HUES6 (cell line): ENCODE measurements at regions not wholly inside any gene's neighbourhood (a gene's known extent, or its start where the extent isn't known, plus 50 kb on each side); places are given as distances from the start of the nearest gene placed in this dataset.
"Not testable (repeated sequence)": the region's sequence is repeated elsewhere in the genome, so short reads cannot be mapped to it uniquely, and the experiment has no call there.

Experiments used
- H3K27ac ChIP-seq: 2 replicates; pipeline ENCODE4 v1.7.0; 2013; ENCODE audit warnings: low read depth, mild to moderate bottlenecking, low read length, inconsistent platforms
- H3K27me3 ChIP-seq: 2 replicates; pipeline ENCODE4 v1.6.1; 2013; ENCODE audit warnings: low read length; ENCODE audit not compliant: control insufficient read depth, insufficient read depth
- H3K36me3 ChIP-seq: 2 replicates; pipeline ENCODE4 v1.6.1; 2013; ENCODE audit warnings: low read length; ENCODE audit not compliant: control insufficient read depth, insufficient read depth
- H3K4me1 ChIP-seq: 2 replicates; pipeline ENCODE4 v1.6.1; 2013; ENCODE audit warnings: low read length; ENCODE audit not compliant: control insufficient read depth, insufficient read depth
- H3K4me3 ChIP-seq: 2 replicates; pipeline ENCODE4 v1.5.1; 2013; ENCODE audit warnings: low read depth, low read length
- H3K9ac ChIP-seq: one replicate; pipeline ENCODE4 v1.6.1; 2013; ENCODE audit warnings: mild to moderate bottlenecking, low read length
- H3K9me3 ChIP-seq: 2 replicates; pipeline ENCODE4 v1.6.1; 2013; ENCODE audit warnings: low read depth, low read length; ENCODE audit not compliant: control insufficient read depth, insufficient read depth

GRCh38 chr9:13814647-13815400 lies 499.1 kb downstream of the NFIB start:
- Histone ChIP-seq H3K9ac (no peak overlapping the region), H3K36me3 (no peaks in the 10 kb centered on the region), H3K27me3 (no peaks in the 10 kb centered on the region), H3K4me1 (no peaks in the 10 kb centered on the region), H3K4me3 (no peak overlapping the region), H3K9me3 (0 out of 2 replicates have a peak, but pooled peaks cover 6% of the 10 kb centered on the region), H3K27ac (no peak overlapping the region)

GRCh38 chr9:13811876-13812275 lies 502.1 kb downstream of the NFIB start:
- H3K27ac ChIP-seq = no peak overlapping the region
- no peak overlapping the region for H3K9ac ChIP-seq
- H3K36me3 ChIP-seq = no peaks in the 10 kb centered on the region
- H3K27me3 ChIP-seq = no peaks in the 10 kb centered on the region
- no peaks in the 10 kb centered on the region for H3K4me1 ChIP-seq
- H3K4me3 ChIP-seq = no peak overlapping the region
- H3K9me3 ChIP-seq = no peaks in the 10 kb centered on the region

- Histone ChIP-seq H3K27ac (no peak overlapping the region), H3K9ac (no peak overlapping the region), H3K36me3 (no peaks in the 10 kb centered on the region), H3K9me3 (no peaks in the 10 kb centered on the region), H3K4me1 (no peaks in the 10 kb centered on the region), H3K4me3 (no peak overlapping the region), H3K27me3 (no peaks in the 10 kb centered on the region)
Observed at GRCh38 chr9:13810510-13810909, 503.4 kb downstream of the NFIB start.

- H3K27ac ChIP-seq = no peak overlapping the region
- H3K9me3 ChIP-seq = no peaks in the 10 kb centered on the region
- H3K36me3 ChIP-seq = no peaks in the 10 kb centered on the region
- H3K4me1 ChIP-seq = no peaks in the 10 kb centered on the region
- no peak overlapping the region for H3K9ac ChIP-seq
- H3K4me3 ChIP-seq = no peak overlapping the region
- H3K27me3 ChIP-seq = no peaks in the 10 kb centered on the region
Observed at GRCh38 chr9:13809401-13809800, 504.5 kb downstream of the NFIB start.

- Histone ChIP-seq H3K9ac (no peak overlapping the region), H3K9me3 (no peaks in the 10 kb centered on the region), H3K36me3 (no peaks in the 10 kb centered on the region), H3K4me1 (no peaks in the 10 kb centered on the region), H3K4me3 (no peak overlapping the region), H3K27me3 (no peaks in the 10 kb centered on the region), H3K27ac (no peak overlapping the region)
Observed at GRCh38 chr9:13807118-13807517, 506.8 kb downstream of the NFIB start.

GRCh38 chr9:13806714-13807113 lies 507.2 kb downstream of the NFIB start:
- Histone ChIP-seq H3K9ac (no peak overlapping the region), H3K27me3 (no peaks in the 10 kb centered on the region), H3K4me3 (no peak overlapping the region), H3K4me1 (no peaks in the 10 kb centered on the region), H3K27ac (no peak overlapping the region), H3K9me3 (no peaks in the 10 kb centered on the region), H3K36me3 (no peaks in the 10 kb centered on the region)

GRCh38 chr9:13805546-13805945 lies 508.4 kb downstream of the NFIB start:
- no peaks in the 10 kb centered on the region for H3K36me3 ChIP-seq
- H3K9ac ChIP-seq = no peak overlapping the region
- H3K4me1 ChIP-seq = no peaks in the 10 kb centered on the region
- no peak overlapping the region for H3K27ac ChIP-seq
- H3K9me3 ChIP-seq = no peaks in the 10 kb centered on the region
- no peak overlapping the region for H3K4me3 ChIP-seq
- no peaks in the 10 kb centered on the region for H3K27me3 ChIP-seq

- H3K4me1 ChIP-seq = no peaks in the 10 kb centered on the region
- H3K9ac ChIP-seq = no peak overlapping the region
- no peaks in the 10 kb centered on the region for H3K36me3 ChIP-seq
- H3K4me3 ChIP-seq = no peak overlapping the region
- no peaks in the 10 kb centered on the region for H3K27me3 ChIP-seq
- no peak overlapping the region for H3K27ac ChIP-seq
- no peaks in the 10 kb centered on the region for H3K9me3 ChIP-seq
Observed at GRCh38 chr9:13804532-13804931, 509.4 kb downstream of the NFIB start.

GRCh38 chr9:13800776-13801175 lies 513.2 kb downstream of the NFIB start:
- Histone ChIP-seq H3K4me1 (no peaks in the 10 kb centered on the region), H3K4me3 (no peak overlapping the region), H3K27ac (no peak overlapping the region), H3K27me3 (no peaks in the 10 kb centered on the region), H3K9me3 (no peaks in the 10 kb centered on the region), H3K36me3 (no peaks in the 10 kb centered on the region), H3K9ac (no peak overlapping the region)

GRCh38 chr9:13797701-13798100 lies 516.2 kb downstream of the NFIB start:
- H3K27me3 ChIP-seq, H3K36me3 ChIP-seq, H3K27ac ChIP-seq, H3K9me3 ChIP-seq, H3K9ac ChIP-seq, H3K4me1 ChIP-seq, H3K4me3 ChIP-seq: not testable (repeated sequence)

GRCh38 chr9:13791816-13792215 lies 512.3 kb upstream of the MPDZ start:
- H3K9ac ChIP-seq = no peak overlapping the region
- H3K27ac ChIP-seq = no peak overlapping the region
- H3K27me3 ChIP-seq = no peaks in the 10 kb centered on the region
- no peaks in the 10 kb centered on the region for H3K36me3 ChIP-seq
- no peak overlapping the region for H3K4me3 ChIP-seq
- no peaks in the 10 kb centered on the region for H3K9me3 ChIP-seq
- no peaks in the 10 kb centered on the region; the same call in 1 of the 2 replicates for H3K4me1 ChIP-seq
